Brain microvascular endothelial cell (primary cell): ENCODE measurements at regions not wholly inside any gene's neighbourhood (a gene's known extent, or its start where the extent isn't known, plus 50 kb on each side); places are given as distances from the start of the nearest gene placed in this dataset.

ENCODE experiments used
- DNase-seq: peaks from one replicate; pipeline ENCODE4 v3.0.0-alpha.2; 2020
- H3K27ac ChIP-seq: fragments of 250-450 bp; sonication (Bioruptor Pico); 2 replicates; pipeline ENCODE4 v1.5.1; 2020; ENCODE audit warnings: mild to moderate bottlenecking, moderate library complexity
- H3K27me3 ChIP-seq: fragments of 250-450 bp; sonication (Bioruptor Pico); replicated peaks from 2 replicates; pipeline ENCODE4 v1.5.1; 2020; ENCODE audit warnings: mild to moderate bottlenecking
- H3K36me3 ChIP-seq: fragments of 250-450 bp; sonication (Bioruptor Pico); replicated peaks from 2 replicates; pipeline ENCODE4 v1.5.1; 2020; ENCODE audit warnings: mild to moderate bottlenecking
- H3K4me3 ChIP-seq: 2 replicates; pipeline ENCODE4 v1.5.1; 2011; ENCODE audit warnings: low read depth, mild to moderate bottlenecking, control low read depth, low read length, moderate library complexity
- in situ Hi-C: cut with HindIII; loops from 2 replicates; pipeline ENCODE4 v1.10.0; 2017; ENCODE audit warnings: low sequenced_read_pairs, low pct_ligation_motif_present
- TF ChIP-seq, protein P1 (sequence below): IDR thresholded peaks from 2 replicates; pipeline ENCODE4 v1.5.1; 2011; ENCODE audit warnings: low read depth, mild to moderate bottlenecking, moderate library complexity, low read length, control low read depth, inconsistent platforms; ENCODE audit errors: missing control alignments

DNA sequence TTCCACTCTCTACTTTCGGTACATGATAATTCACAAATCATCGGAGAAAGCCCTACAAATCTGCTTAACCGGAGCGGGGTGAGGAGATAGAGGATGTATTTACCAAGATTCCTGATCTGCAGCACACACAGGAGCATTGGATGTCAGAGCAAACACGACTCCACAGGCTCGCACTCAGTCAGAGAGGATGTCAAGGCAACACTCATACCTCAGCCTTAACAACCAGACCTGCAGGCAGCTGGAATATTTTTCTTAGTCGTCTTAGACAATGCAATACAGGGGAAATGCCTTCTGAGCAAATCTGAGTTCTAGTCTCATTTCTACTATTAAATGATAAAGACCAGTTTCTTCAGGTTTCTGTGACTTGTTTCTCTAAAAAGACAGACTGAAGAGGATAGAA, 159.3 kb upstream of the CPNE8 start:
- H3K27me3 ChIP-seq, result no peaks in the 10 kb centered on the region
- H3K36me3 ChIP-seq, result no peaks in the 10 kb centered on the region
- TF ChIP-seq, protein P1, sequence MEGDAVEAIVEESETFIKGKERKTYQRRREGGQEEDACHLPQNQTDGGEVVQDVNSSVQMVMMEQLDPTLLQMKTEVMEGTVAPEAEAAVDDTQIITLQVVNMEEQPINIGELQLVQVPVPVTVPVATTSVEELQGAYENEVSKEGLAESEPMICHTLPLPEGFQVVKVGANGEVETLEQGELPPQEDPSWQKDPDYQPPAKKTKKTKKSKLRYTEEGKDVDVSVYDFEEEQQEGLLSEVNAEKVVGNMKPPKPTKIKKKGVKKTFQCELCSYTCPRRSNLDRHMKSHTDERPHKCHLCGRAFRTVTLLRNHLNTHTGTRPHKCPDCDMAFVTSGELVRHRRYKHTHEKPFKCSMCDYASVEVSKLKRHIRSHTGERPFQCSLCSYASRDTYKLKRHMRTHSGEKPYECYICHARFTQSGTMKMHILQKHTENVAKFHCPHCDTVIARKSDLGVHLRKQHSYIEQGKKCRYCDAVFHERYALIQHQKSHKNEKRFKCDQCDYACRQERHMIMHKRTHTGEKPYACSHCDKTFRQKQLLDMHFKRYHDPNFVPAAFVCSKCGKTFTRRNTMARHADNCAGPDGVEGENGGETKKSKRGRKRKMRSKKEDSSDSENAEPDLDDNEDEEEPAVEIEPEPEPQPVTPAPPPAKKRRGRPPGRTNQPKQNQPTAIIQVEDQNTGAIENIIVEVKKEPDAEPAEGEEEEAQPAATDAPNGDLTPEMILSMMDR, result no peak
- in situ Hi-C loops, result no loop called here
- H3K4me3 ChIP-seq, result no peak overlapping the region
- no peak overlapping the region for H3K27ac ChIP-seq
- DNase-seq, result no peak

DNA sequence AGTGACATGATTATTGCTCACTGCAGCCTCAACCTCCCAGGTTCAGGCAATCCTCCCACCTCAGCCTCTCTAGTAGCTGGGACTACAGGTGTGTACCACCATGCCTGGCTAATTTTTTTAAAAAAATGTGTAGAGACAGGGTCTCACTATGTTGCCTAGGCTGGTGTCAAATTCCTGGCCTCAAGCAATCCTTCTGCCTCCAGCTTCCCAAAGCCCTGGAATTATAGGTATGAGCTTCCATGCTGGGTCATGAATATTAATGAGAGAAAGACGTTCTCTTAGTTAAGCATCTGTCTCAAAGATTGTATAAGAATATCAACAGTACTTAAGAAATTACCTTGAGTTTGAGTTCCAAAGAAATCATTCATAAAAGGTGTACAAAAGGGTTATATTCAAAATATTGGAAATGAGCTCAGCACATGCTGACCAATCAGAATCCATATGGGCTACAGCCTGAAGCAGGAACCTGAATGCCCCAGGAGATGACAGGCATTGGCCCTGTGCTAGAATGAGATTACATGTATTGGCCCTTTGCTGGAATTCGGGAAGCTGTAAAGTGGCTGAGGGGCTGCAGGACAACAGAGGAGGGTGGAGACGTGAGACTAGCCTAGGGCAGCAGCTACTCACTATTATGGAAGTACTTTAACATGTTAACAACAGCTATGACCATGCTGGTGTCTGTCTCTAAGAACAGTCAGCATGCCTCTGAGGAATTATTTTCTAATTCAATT, 157.0 kb upstream of the CPNE8 start:
- in situ Hi-C loops, result no loop called here
- DNase-seq, result no peak
- H3K36me3 ChIP-seq, result no peaks in the 10 kb centered on the region
- TF ChIP-seq, protein P1, result no peak
- no peak overlapping the region for H3K27ac ChIP-seq
- no peaks in the 10 kb centered on the region for H3K27me3 ChIP-seq
- no peak overlapping the region for H3K4me3 ChIP-seq

DNA sequence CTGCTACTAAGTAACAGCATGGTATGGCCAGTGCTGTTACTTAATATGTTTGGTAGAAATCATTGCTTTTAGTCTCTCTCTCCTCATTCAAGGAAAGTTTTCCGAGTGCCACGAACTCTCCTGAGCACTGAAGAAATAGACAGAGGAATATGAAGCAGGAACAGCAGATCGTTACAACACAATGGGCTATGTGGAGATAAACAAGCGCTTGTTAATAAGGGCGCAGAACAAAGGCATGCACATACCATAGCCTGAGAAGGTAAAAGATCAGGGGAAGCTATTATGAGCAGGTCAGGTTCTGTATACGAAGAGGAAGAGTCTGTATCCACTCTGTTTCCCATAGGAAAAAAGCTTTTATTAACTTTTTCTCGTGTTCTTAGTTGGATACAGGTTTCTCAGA, 156.2 kb upstream of the CPNE8 start:
- no peak overlapping the region for H3K4me3 ChIP-seq
- DNase-seq, result no peak
- no peak overlapping the region for H3K27ac ChIP-seq
- in situ Hi-C loops, result no loop called here
- H3K36me3 ChIP-seq, result no peaks in the 10 kb centered on the region
- H3K27me3 ChIP-seq, result no peaks in the 10 kb centered on the region
- TF ChIP-seq, protein P1, result no peak

DNA sequence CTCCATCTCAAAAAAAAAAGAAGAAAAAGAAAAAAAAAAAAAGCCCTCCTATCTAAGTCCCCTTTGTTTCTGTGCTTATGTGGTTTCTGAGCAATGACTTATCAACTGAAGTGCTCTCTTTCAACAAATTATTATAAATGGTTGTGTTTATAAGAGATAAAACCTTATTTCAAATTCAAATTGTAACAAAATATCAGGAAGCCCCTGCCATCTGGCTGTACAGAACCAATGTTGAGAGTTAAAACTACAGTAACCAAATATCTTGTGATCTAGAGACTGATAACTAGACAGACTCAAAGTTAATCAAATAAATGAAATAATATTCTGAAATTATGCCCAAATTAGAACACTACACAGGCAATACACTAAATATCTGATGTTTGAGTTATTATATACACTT, 143.0 kb upstream of the CPNE8 start:
- in situ Hi-C loops, result no loop called here
- TF ChIP-seq, protein P1, result no peak
- H3K27ac ChIP-seq, result no peak overlapping the region
- no peaks in the 10 kb centered on the region for H3K36me3 ChIP-seq
- DNase-seq, result no peak
- H3K27me3 ChIP-seq, result no peaks in the 10 kb centered on the region
- no peak overlapping the region for H3K4me3 ChIP-seq

DNA sequence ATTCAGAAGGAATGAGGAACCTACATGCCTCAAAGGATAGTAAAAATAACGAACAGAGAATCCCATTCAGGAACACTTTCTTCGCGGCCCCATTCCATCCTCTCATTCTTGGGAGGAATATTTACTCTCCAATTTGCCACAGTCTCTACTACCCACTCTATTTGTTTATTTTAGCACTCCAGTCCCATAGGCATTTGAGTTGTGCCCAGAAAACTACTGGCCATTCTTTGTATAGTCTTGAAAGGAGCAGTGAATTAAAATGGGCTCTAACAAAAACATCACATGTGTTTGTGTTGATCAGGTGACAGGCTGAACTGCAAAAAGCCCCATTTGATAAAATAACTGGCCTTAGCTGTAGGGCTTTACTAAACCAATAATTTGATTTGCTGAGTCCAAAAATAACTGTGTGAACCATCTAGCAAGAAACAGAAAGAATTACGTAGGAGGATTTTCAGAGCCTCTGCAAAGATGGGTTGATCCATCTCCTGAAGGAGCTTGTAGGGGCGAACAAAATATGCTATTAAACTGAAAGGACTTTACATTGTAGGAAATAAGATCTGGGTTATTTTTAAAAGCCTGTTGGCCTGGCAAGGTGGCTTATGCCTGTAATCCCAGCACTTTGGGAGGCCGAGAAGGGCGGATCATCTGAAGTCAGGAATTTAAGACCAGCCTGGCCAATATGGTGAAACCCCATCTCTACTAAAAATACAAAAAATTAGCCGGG, 142.3 kb upstream of the CPNE8 start:
- Histone ChIP-seq H3K27me3 (no peaks in the 10 kb centered on the region), H3K27ac (no peak overlapping the region), H3K36me3 (no peaks in the 10 kb centered on the region), H3K4me3 (no peak overlapping the region)
- no peak for DNase-seq
- TF ChIP-seq, protein P1, result no peak
- in situ Hi-C loops, result no loop called here
